Liver (tissue), 8 donors: ENCODE measurements at regions not wholly inside any gene's neighbourhood (a gene's known extent, or its start where the extent isn't known, plus 50 kb on each side); places are given as distances from the start of the nearest gene placed in this dataset.

Experiments used
- DNase-seq: peaks from one replicate; pipeline ENCODE4 v3.0.0-alpha.2; 2017; ENCODE audit warnings: low spot score
- H3K27ac ChIP-seq, 2 donors: one replicate each; pipeline ENCODE4 v1.7.0; 2013; ENCODE audit warnings: inconsistent platforms in 2 of 2, low read length in 2 of 2, control low read depth in 1 of 2, low read depth in 1 of 2, mild to moderate bottlenecking in 1 of 2
- H3K27me3 ChIP-seq, 4 donors: one replicate each; pipeline versions ENCODE4 v1.6.1 to v1.7.0; 2013; ENCODE audit warnings: low read length in 3 of 4, inconsistent platforms in 1 of 4, mild to moderate bottlenecking in 1 of 4, moderate library complexity in 1 of 4; ENCODE audit not compliant: control insufficient read depth in 4 of 4, insufficient read depth in 4 of 4
- H3K36me3 ChIP-seq, 4 donors: one replicate each; pipeline versions ENCODE4 v1.6.1 to v1.7.0; 2013; ENCODE audit warnings: low read length in 3 of 4, mild to moderate bottlenecking in 3 of 4, low read depth in 1 of 4, moderate library complexity in 1 of 4; ENCODE audit not compliant: control insufficient read depth in 4 of 4, insufficient read depth in 3 of 4
- H3K4me1 ChIP-seq, 4 donors: one replicate each; pipeline versions ENCODE4 v1.6.1 to v1.7.0; 2013; ENCODE audit warnings: low read length in 3 of 4, mild to moderate bottlenecking in 3 of 4, moderate library complexity in 1 of 4; ENCODE audit not compliant: control insufficient read depth in 4 of 4, insufficient read depth in 4 of 4
- H3K4me3 ChIP-seq, 3 donors: one replicate each; pipeline versions ENCODE4 v1.6.1 to v1.7.0; 2013; ENCODE audit warnings: low read length in 3 of 3, control low read depth in 1 of 3, low read depth in 1 of 3, mild to moderate bottlenecking in 1 of 3
- H3K9ac ChIP-seq, 2 donors: one replicate each; pipeline ENCODE4 v1.7.0; 2013; ENCODE audit warnings: low read length in 2 of 2, mild to moderate bottlenecking in 2 of 2, moderate library complexity in 2 of 2, control low read depth in 1 of 2, low read depth in 1 of 2
- H3K9me3 ChIP-seq, 4 donors: one replicate each; pipeline versions ENCODE4 v1.6.1 to v1.7.0; 2013; ENCODE audit warnings: low read length in 3 of 4; ENCODE audit not compliant: control insufficient read depth in 4 of 4
- EGR1 ChIP-seq, 2 donors: IDR thresholded peaks; 2 replicates each; pipeline ENCODE4 v1.6.1; 2016 to 2018; ENCODE audit warnings: antibody characterized with exemption in 2 of 2, low read depth in 2 of 2
- FOXA1 ChIP-seq: IDR thresholded peaks from 2 replicates; pipeline ENCODE4 v1.6.1; 2016; ENCODE audit warnings: antibody characterized with exemption
- FOXA2 ChIP-seq: IDR thresholded peaks from 2 replicates; pipeline ENCODE4 v1.6.1; 2016; ENCODE audit warnings: antibody characterized with exemption
- HNF4A ChIP-seq, 2 donors: conservative IDR thresholded peaks; 2 replicates each; pipeline ENCODE4 v1.6.1; 2016; ENCODE audit warnings: antibody characterized with exemption in 2 of 2, mild to moderate bottlenecking in 2 of 2
- HNF4G ChIP-seq: IDR thresholded peaks from 2 replicates; pipeline ENCODE4 v1.6.1; 2016; ENCODE audit warnings: antibody characterized with exemption
- JUND ChIP-seq, 2 donors: IDR thresholded peaks; 2 replicates each; pipeline ENCODE4 v1.6.1; 2016; ENCODE audit warnings: antibody characterized with exemption in 2 of 2
- NR2F2 ChIP-seq: IDR thresholded peaks from 2 replicates; pipeline ENCODE4 v1.6.1; 2016; ENCODE audit warnings: antibody characterized with exemption
- RAD21 ChIP-seq, 2 donors: IDR thresholded peaks; 2 replicates each; pipeline ENCODE4 v1.6.1; 2016; ENCODE audit warnings: antibody characterized with exemption in 2 of 2, mild to moderate bottlenecking in 2 of 2
- RXRA ChIP-seq, 2 donors: IDR thresholded peaks; 2 replicates each; pipeline ENCODE4 v1.6.1; 2017 to 2018; ENCODE audit warnings: antibody characterized with exemption in 2 of 2, mild to moderate bottlenecking in 1 of 2
- SP1 ChIP-seq: IDR thresholded peaks from 2 replicates; pipeline ENCODE4 v1.6.1; 2018; ENCODE audit warnings: antibody characterized with exemption, mild to moderate bottlenecking
- TAF1 ChIP-seq: conservative IDR thresholded peaks from 2 replicates; pipeline ENCODE4 v1.6.1; 2016; ENCODE audit warnings: antibody characterized with exemption, mild to moderate bottlenecking
- whole genome bisulfite sequencing: extraction: QIAGEN DNeasy Blood & Tissue Kit; methylation state at CpG from one replicate; pipeline ENCODE4 v1.1.7; 2013; 5-methylcytosine and 5-hydroxymethylcytosine counted together
- TF ChIP-seq, protein P1 (sequence below): IDR thresholded peaks from 2 replicates; pipeline ENCODE4 v1.6.1; 2016; ENCODE audit warnings: antibody characterized with exemption
- TF ChIP-seq, protein P2 (sequence below): IDR thresholded peaks from 2 replicates; pipeline ENCODE4 v1.6.1; 2016; ENCODE audit warnings: antibody characterized with exemption, mild to moderate bottlenecking
- TF ChIP-seq, protein P3 (sequence below): IDR thresholded peaks from 2 replicates; pipeline ENCODE4 v1.6.1; 2016; ENCODE audit warnings: antibody characterized with exemption
- TF ChIP-seq, protein P4 (sequence below): fragments of 150-350 bp; IDR thresholded peaks from 2 replicates; pipeline ENCODE4 v1.5.1; 2017; ENCODE audit warnings: improper control_type of control experiment, low read depth, low read length; ENCODE audit not compliant: missing input control
- TF ChIP-seq, protein P5 (sequence below): IDR thresholded peaks from 2 replicates; pipeline ENCODE4 v1.6.1; 2016; ENCODE audit warnings: antibody characterized with exemption
- donor health status: healthy.
- donor health status: healthy.
- donor health status: healthy.
- donor health status: healthy.
- donor health status: healthy.

DNA sequence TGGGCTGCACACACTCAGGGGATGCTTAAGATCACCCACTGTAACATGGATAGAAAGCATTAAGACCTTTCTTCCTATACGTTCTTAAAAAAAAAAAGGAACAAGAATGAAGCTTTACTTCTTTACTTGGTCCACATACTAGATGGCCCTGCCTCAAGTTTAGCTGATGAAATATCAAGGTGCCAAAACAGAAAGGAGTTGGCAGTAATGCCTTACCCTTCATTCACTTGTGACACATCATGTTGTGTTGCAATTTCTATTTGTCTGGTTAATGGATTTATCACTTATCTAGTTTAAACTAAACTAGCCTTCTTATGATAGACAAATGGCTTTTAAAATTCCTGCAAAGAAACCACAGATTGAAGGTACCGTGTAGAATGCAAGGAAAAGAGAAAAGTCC, 720.3 kb downstream of the CCSER2 start:
- Histone ChIP-seq H3K27me3 (no peaks in the 10 kb centered on the region), H3K9me3 (no peaks in the 10 kb centered on the region), H3K27ac (no peak overlapping the region), H3K4me3 (no peak overlapping the region), H3K4me1 (peaks cover 0 to 8% (median 4%) of the 10 kb centered on the region in 4 donors), H3K9ac (no peak overlapping the region), H3K36me3 (no peaks in the 10 kb centered on the region)
- 52% methylated on average over 2 of the region's 2 CpGs for WGBS
- no peak for DNase-seq
- TF ChIP-seq RAD21 (IDR thresholded peaks at IDR 0.05) (no peak), NR2F2 (no peak), TAF1 (no peak), FOXA1 (no peak), HNF4G (no peak), RXRA (IDR thresholded peaks at IDR 0.05) (peak in 1 of 2 donors; percentile 19), HNF4A (conservative IDR thresholded peaks at IDR 0.05) (peak in 1 of 2 donors; percentile 10), FOXA2 (no peak), EGR1 (IDR thresholded peaks at IDR 0.05; ENCODE audit: low read depth in 2 of 2) (no peak), JUND (IDR thresholded peaks at IDR 0.05) (no peak)
- TF ChIP-seq, protein P1, sequence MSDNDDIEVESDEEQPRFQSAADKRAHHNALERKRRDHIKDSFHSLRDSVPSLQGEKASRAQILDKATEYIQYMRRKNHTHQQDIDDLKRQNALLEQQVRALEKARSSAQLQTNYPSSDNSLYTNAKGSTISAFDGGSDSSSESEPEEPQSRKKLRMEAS, result no peak
- TF ChIP-seq, protein P2, sequence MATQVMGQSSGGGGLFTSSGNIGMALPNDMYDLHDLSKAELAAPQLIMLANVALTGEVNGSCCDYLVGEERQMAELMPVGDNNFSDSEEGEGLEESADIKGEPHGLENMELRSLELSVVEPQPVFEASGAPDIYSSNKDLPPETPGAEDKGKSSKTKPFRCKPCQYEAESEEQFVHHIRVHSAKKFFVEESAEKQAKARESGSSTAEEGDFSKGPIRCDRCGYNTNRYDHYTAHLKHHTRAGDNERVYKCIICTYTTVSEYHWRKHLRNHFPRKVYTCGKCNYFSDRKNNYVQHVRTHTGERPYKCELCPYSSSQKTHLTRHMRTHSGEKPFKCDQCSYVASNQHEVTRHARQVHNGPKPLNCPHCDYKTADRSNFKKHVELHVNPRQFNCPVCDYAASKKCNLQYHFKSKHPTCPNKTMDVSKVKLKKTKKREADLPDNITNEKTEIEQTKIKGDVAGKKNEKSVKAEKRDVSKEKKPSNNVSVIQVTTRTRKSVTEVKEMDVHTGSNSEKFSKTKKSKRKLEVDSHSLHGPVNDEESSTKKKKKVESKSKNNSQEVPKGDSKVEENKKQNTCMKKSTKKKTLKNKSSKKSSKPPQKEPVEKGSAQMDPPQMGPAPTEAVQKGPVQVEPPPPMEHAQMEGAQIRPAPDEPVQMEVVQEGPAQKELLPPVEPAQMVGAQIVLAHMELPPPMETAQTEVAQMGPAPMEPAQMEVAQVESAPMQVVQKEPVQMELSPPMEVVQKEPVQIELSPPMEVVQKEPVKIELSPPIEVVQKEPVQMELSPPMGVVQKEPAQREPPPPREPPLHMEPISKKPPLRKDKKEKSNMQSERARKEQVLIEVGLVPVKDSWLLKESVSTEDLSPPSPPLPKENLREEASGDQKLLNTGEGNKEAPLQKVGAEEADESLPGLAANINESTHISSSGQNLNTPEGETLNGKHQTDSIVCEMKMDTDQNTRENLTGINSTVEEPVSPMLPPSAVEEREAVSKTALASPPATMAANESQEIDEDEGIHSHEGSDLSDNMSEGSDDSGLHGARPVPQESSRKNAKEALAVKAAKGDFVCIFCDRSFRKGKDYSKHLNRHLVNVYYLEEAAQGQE, result no peak
- TF ChIP-seq, protein P3, sequence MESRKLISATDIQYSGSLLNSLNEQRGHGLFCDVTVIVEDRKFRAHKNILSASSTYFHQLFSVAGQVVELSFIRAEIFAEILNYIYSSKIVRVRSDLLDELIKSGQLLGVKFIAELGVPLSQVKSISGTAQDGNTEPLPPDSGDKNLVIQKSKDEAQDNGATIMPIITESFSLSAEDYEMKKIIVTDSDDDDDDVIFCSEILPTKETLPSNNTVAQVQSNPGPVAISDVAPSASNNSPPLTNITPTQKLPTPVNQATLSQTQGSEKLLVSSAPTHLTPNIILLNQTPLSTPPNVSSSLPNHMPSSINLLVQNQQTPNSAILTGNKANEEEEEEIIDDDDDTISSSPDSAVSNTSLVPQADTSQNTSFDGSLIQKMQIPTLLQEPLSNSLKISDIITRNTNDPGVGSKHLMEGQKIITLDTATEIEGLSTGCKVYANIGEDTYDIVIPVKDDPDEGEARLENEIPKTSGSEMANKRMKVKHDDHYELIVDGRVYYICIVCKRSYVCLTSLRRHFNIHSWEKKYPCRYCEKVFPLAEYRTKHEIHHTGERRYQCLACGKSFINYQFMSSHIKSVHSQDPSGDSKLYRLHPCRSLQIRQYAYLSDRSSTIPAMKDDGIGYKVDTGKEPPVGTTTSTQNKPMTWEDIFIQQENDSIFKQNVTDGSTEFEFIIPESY, result no peak
- TF ChIP-seq, protein P4, sequence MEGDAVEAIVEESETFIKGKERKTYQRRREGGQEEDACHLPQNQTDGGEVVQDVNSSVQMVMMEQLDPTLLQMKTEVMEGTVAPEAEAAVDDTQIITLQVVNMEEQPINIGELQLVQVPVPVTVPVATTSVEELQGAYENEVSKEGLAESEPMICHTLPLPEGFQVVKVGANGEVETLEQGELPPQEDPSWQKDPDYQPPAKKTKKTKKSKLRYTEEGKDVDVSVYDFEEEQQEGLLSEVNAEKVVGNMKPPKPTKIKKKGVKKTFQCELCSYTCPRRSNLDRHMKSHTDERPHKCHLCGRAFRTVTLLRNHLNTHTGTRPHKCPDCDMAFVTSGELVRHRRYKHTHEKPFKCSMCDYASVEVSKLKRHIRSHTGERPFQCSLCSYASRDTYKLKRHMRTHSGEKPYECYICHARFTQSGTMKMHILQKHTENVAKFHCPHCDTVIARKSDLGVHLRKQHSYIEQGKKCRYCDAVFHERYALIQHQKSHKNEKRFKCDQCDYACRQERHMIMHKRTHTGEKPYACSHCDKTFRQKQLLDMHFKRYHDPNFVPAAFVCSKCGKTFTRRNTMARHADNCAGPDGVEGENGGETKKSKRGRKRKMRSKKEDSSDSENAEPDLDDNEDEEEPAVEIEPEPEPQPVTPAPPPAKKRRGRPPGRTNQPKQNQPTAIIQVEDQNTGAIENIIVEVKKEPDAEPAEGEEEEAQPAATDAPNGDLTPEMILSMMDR, result no peak
- TF ChIP-seq, protein P5, sequence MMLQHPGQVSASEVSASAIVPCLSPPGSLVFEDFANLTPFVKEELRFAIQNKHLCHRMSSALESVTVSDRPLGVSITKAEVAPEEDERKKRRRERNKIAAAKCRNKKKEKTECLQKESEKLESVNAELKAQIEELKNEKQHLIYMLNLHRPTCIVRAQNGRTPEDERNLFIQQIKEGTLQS, result no peak

DNA sequence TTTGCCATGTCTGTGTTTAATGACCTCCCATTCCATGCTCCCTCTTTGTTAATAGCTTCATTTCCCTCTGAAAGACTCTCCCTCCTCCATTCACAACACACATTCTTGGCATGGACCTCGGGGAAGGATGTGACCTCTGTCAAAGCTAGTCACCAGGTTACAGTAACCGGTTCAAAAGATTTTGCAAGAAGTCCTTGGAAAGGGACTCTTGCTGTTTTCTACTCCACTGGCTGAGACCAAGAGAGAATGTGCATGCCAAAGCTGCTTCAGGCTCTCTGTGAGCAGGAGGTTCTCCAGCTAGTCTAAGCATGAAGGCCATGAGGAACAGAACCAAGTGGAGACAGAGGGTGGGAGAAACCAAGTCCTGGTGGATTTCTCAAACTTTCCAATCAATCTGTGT, 732.6 kb downstream of the CCSER2 start:
- no peak overlapping the region for H3K4me3 ChIP-seq
- DNase-seq, result no peak
- no peak overlapping the region for H3K9ac ChIP-seq
- no peak for TF ChIP-seq FOXA1
- TF ChIP-seq SP1, result no peak
- H3K9me3 ChIP-seq, result peaks cover 0 to 4% (median 2%) of the 10 kb centered on the region in 4 donors
- H3K36me3 ChIP-seq, result no peaks in the 10 kb centered on the region
- H3K4me1 ChIP-seq, result peaks cover 0 to 2% (median 0%) of the 10 kb centered on the region in 4 donors
- no peak overlapping the region for H3K27ac ChIP-seq
- H3K27me3 ChIP-seq, result no peaks in the 10 kb centered on the region
- WGBS, result 36% methylated on average over 2 of the region's 2 CpGs
